NOMO-1 treated with DMSO at 0.1 percent for 48 hours (cell line): ENCODE measurements at regions not wholly inside any gene's neighbourhood (a gene's known extent, or its start where the extent isn't known, plus 50 kb on each side); places are given as distances from the start of the nearest gene placed in this dataset.
"Not testable (repeated sequence)": the region's sequence is repeated elsewhere in the genome, so short reads cannot be mapped to it uniquely, and the experiment has no call there.

ENCODE experiments used
- DNase-seq: peaks from one replicate; lab custom pipeline; 2025; ENCODE audit not compliant: unreplicated experiment; lab: John Stamatoyannopoulos, UW

GRCh38 chr7:82701949-82702348, 258.4 kb upstream of the CACNA2D1 start:
- no peak for DNase-seq

GRCh38 chr7:82700741-82701140, 257.2 kb upstream of the CACNA2D1 start:
- DNase-seq: no peak

- no peak for DNase-seq
Measured at GRCh38 chr7:82699773-82700186, 256.2 kb upstream of the CACNA2D1 start.

GRCh38 chr7:82697897-82698296, 254.3 kb upstream of the CACNA2D1 start:
- no peak for DNase-seq

- DNase-seq: no peak
Measured at GRCh38 chr7:82696631-82697030, 253.1 kb upstream of the CACNA2D1 start.

GRCh38 chr7:82694022-82694421, 250.4 kb upstream of the CACNA2D1 start:
- no peak for DNase-seq

GRCh38 chr7:82690929-82691328, 247.4 kb upstream of the CACNA2D1 start:
- DNase-seq: no peak

GRCh38 chr7:82685214-82685613, 241.6 kb upstream of the CACNA2D1 start:
- no peak for DNase-seq

GRCh38 chr7:82678716-82679115, 235.1 kb upstream of the CACNA2D1 start:
- DNase-seq: peak; percentile 39

- no peak for DNase-seq
Measured at GRCh38 chr7:82678259-82678658, 234.7 kb upstream of the CACNA2D1 start.

GRCh38 chr7:82677493-82677892, 233.9 kb upstream of the CACNA2D1 start:
- DNase-seq: no peak

- no peak for DNase-seq
Measured at GRCh38 chr7:82676777-82677463, 233.3 kb upstream of the CACNA2D1 start.

- DNase-seq: no peak
Measured at GRCh38 chr7:82675396-82675795, 231.8 kb upstream of the CACNA2D1 start.

GRCh38 chr7:82674268-82674667, 230.7 kb upstream of the CACNA2D1 start:
- no peak for DNase-seq

GRCh38 chr7:82672078-82672477, 228.5 kb upstream of the CACNA2D1 start:
- DNase-seq: no peak

GRCh38 chr7:82669141-82669540, 225.6 kb upstream of the CACNA2D1 start:
- DNase-seq: no peak

- DNase-seq: no peak
Measured at GRCh38 chr7:82668676-82669075, 225.1 kb upstream of the CACNA2D1 start.

GRCh38 chr7:82665966-82666507, 222.5 kb upstream of the CACNA2D1 start:
- no peak for DNase-seq

- DNase-seq: no peak
Measured at GRCh38 chr7:82655965-82656364, 212.4 kb upstream of the CACNA2D1 start.

- DNase-seq: not testable (repeated sequence)
Measured at GRCh38 chr7:82650095-82650494, 206.5 kb upstream of the CACNA2D1 start.

- no peak for DNase-seq
Measured at GRCh38 chr7:82633592-82633991, 190.0 kb upstream of the CACNA2D1 start.

- no peak for DNase-seq
Measured at GRCh38 chr7:82631998-82632397, 188.4 kb upstream of the CACNA2D1 start.

GRCh38 chr7:82629583-82629982, 186.0 kb upstream of the CACNA2D1 start:
- DNase-seq: no peak
